Astrocyte of the cerebellum (primary cell): ENCODE measurements at regions not wholly inside any gene's neighbourhood (a gene's known extent, or its start where the extent isn't known, plus 50 kb on each side); places are given as distances from the start of the nearest gene placed in this dataset.

Experiments used
- DNase-seq: peaks from one replicate; pipeline ENCODE4 v3.0.0-alpha.2; 2011; ENCODE audit warnings: low read depth
- H3K4me3 ChIP-seq: 2 replicates; pipeline ENCODE4 v1.5.1; 2011; ENCODE audit warnings: mild to moderate bottlenecking, low read depth, low read length, moderate library complexity
- CTCF ChIP-seq: IDR thresholded peaks from 2 replicates; pipeline ENCODE4 v1.5.1; 2012; ENCODE audit warnings: low read length, low read depth, moderate library complexity, mild to moderate bottlenecking; ENCODE audit errors: missing control alignments
- in situ Hi-C: cut with HindIII; loops from 2 replicates; pipeline ENCODE4 v1.10.0; 2017; ENCODE audit warnings: low sequenced_read_pairs

- in situ Hi-C loops, result no loop called here
- no peak overlapping the region for H3K4me3 ChIP-seq
- no peak for TF ChIP-seq CTCF
- DNase-seq, result no peak
Observed at GRCh38 chr2:47638430-47638829, 67.6 kb upstream of the KCNK12 start.

- in situ Hi-C loops, result no loop called here
- no peak for DNase-seq
- TF ChIP-seq CTCF, result no peak
Observed at GRCh38 chr2:47636596-47637264, 65.9 kb upstream of the KCNK12 start.

GRCh38 chr2:47636176-47636575 is 65.4 kb upstream of the KCNK12 start:
- no peak for TF ChIP-seq CTCF
- in situ Hi-C loops, result no loop called here
- no peak for DNase-seq
- no peak overlapping the region for H3K4me3 ChIP-seq

More at GRCh38 chr2:47636596-47637264, 65.9 kb upstream of the KCNK12 start:
- no peak overlapping the region for H3K4me3 ChIP-seq

- in situ Hi-C loops, result no loop called here
- TF ChIP-seq CTCF, result no peak
- no peak for DNase-seq
Observed at GRCh38 chr2:47632754-47633153, 62.0 kb upstream of the KCNK12 start.

GRCh38 chr2:47631792-47632398 is 61.1 kb upstream of the KCNK12 start:
- DNase-seq, result no peak
- in situ Hi-C loops, result no loop called here
- TF ChIP-seq CTCF, result no peak

More at GRCh38 chr2:47632754-47633153, 62.0 kb upstream of the KCNK12 start:
- H3K4me3 ChIP-seq, result no peak overlapping the region

GRCh38 chr2:47631306-47631705 is 60.5 kb upstream of the KCNK12 start:
- H3K4me3 ChIP-seq, result no peak overlapping the region
- in situ Hi-C loops, result no loop called here
- no peak for TF ChIP-seq CTCF
- no peak for DNase-seq

More at GRCh38 chr2:47631792-47632398, 61.1 kb upstream of the KCNK12 start:
- H3K4me3 ChIP-seq, result no peak overlapping the region
